Neuronal stem cell (in vitro differentiated cells): ENCODE measurements at regions not wholly inside any gene's neighbourhood (a gene's known extent, or its start where the extent isn't known, plus 50 kb on each side); places are given as distances from the start of the nearest gene placed in this dataset.

Experiments used
- DNase-seq: peaks from one replicate; pipeline ENCODE4 v3.0.0-alpha.2; 2013; ENCODE audit warnings: low spot score
- H2AFZ ChIP-seq: one replicate; pipeline ENCODE4 v1.6.1; 2013; ENCODE audit warnings: mild to moderate bottlenecking, low read length, inconsistent platforms
- H2AK5ac ChIP-seq: 2 replicates; pipeline ENCODE4 v1.6.1; 2013; ENCODE audit warnings: low read depth, mild to moderate bottlenecking, inconsistent platforms, low read length, moderate library complexity, mixed read lengths
- H2BK120ac ChIP-seq: 2 replicates; pipeline ENCODE4 v1.6.1; 2013; ENCODE audit warnings: low read depth, mild to moderate bottlenecking, inconsistent platforms, low read length, moderate library complexity, mixed read lengths
- H2BK12ac ChIP-seq: one replicate; pipeline ENCODE4 v1.6.1; 2013; ENCODE audit warnings: low read length, inconsistent platforms
- H2BK15ac ChIP-seq: 2 replicates; pipeline ENCODE4 v1.6.1; 2013; ENCODE audit warnings: mild to moderate bottlenecking, low read length, inconsistent platforms, mixed read lengths
- H2BK5ac ChIP-seq: one replicate; pipeline ENCODE4 v1.6.1; 2013; ENCODE audit warnings: inconsistent platforms, mild to moderate bottlenecking, low read length, moderate library complexity
- H3K14ac ChIP-seq: one replicate; pipeline ENCODE4 v1.6.1; 2013; ENCODE audit warnings: low read length, inconsistent platforms
- H3K18ac ChIP-seq: 2 replicates; pipeline ENCODE4 v1.6.1; 2013; ENCODE audit warnings: low read length, inconsistent platforms
- H3K23ac ChIP-seq: 2 replicates; pipeline ENCODE4 v1.6.1; 2013; ENCODE audit warnings: low read depth, mild to moderate bottlenecking, mixed read lengths, low read length, inconsistent platforms; ENCODE audit not compliant: poor library complexity
- H3K27ac ChIP-seq: replicated peaks from 3 replicates; pipeline ENCODE4 v1.5.1; 2013; ENCODE audit warnings: low read length, inconsistent platforms
- H3K27me3 ChIP-seq, 3 experiments: 2 replicates each; pipeline ENCODE4 v1.6.1; 2013; ENCODE audit warnings: low read length in 3 of 3, mild to moderate bottlenecking in 2 of 3, inconsistent platforms in 1 of 3, low read depth in 1 of 3, mixed read lengths in 1 of 3, moderate library complexity in 1 of 3; ENCODE audit not compliant: control insufficient read depth in 3 of 3, insufficient read depth in 3 of 3
- H3K36me3 ChIP-seq, 2 donors: replicated peaks in 1 of 2; 2 replicates each; pipeline ENCODE4 v1.6.1; 2013; ENCODE audit warnings: low read length in 2 of 2; ENCODE audit not compliant: control insufficient read depth in 2 of 2, insufficient read depth in 2 of 2
- H3K4ac ChIP-seq: 2 replicates; pipeline ENCODE4 v1.6.1; 2013; ENCODE audit warnings: inconsistent platforms, mild to moderate bottlenecking, low read length, moderate library complexity
- H3K4me1 ChIP-seq, 2 donors: 1 replicate in 1 of 2; 2 replicates in 1 of 2; pipeline ENCODE4 v1.6.1; 2013; ENCODE audit warnings: low read length in 2 of 2, low read depth in 1 of 2; ENCODE audit not compliant: control insufficient read depth in 2 of 2, insufficient read depth in 1 of 2
- H3K4me2 ChIP-seq: one replicate; pipeline ENCODE4 v1.6.1; 2013; ENCODE audit warnings: mild to moderate bottlenecking, low read length, inconsistent platforms; ENCODE audit not compliant: insufficient read depth, poor library complexity, severe bottlenecking
- H3K4me3 ChIP-seq, 2 donors: 2 replicates each; pipeline ENCODE4 v1.5.1; 2013; ENCODE audit warnings: low read length in 2 of 2, mild to moderate bottlenecking in 2 of 2, inconsistent platforms in 1 of 2, moderate library complexity in 1 of 2
- H3K79me1 ChIP-seq: one replicate; pipeline ENCODE4 v1.6.1; 2013; ENCODE audit warnings: low read depth, mild to moderate bottlenecking, inconsistent platforms, low read length, moderate library complexity
- H3K9ac ChIP-seq: one replicate; pipeline ENCODE4 v1.6.1; 2013; ENCODE audit warnings: mild to moderate bottlenecking, low read depth, low read length, inconsistent platforms; ENCODE audit not compliant: poor library complexity
- H3K9me3 ChIP-seq, 2 donors: replicated peaks in 1 of 2; 2 replicates each; pipeline versions ENCODE3 to v1.6.1; 2013; ENCODE audit warnings: low read length in 2 of 2, mild to moderate bottlenecking in 2 of 2, inconsistent platforms in 1 of 2, low read depth in 1 of 2, mixed read lengths in 1 of 2, moderate library complexity in 1 of 2; ENCODE audit not compliant: control insufficient read depth in 2 of 2, insufficient read depth in 1 of 2
- H4K8ac ChIP-seq: one replicate; pipeline ENCODE4 v1.6.1; 2013; ENCODE audit warnings: low read depth, mild to moderate bottlenecking, inconsistent platforms, low read length, moderate library complexity
- H4K91ac ChIP-seq: one replicate; pipeline ENCODE4 v1.6.1; 2013; ENCODE audit warnings: low read length, low read depth, mild to moderate bottlenecking, inconsistent platforms; ENCODE audit not compliant: poor library complexity
- WGBS, 2 donors: extraction: QIAGEN DNeasy Blood & Tissue Kit; methylation state at CpG; one replicate each; pipeline ENCODE4 v1.1.7; 2013; ENCODE audit warnings: missing lambda C conversion rate in 2 of 2, mixed read lengths in 1 of 2; ENCODE audit not compliant: insufficient read length in 2 of 2, insufficient replicate concordance in 1 of 2; ENCODE audit errors: extremely low coverage in 2 of 2; 5-methylcytosine and 5-hydroxymethylcytosine counted together

DNA sequence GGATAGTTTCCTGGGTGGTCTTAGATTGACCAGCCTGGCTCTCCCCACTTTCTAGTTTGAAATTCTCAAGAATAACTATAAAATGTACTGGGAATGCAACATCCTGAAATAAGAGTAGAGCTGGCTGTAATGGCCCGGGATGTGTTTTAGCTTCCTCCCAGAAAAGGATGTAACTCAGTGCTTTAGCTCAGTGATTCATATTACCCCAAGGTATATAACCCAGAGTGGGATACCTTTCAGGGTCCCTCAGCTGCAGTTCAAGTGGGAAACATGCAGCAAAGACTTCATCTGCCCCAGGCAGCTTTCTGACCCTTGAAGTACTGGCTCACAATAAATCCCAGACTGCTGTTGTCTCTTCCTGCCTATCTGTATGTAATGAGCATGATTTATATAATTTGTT is 666.7 kb upstream of the KCND2 start:
- Histone ChIP-seq H2AK5ac (no peak overlapping the region), H4K91ac (no peak overlapping the region), H3K36me3 (no peaks in the 10 kb centered on the region), H2BK12ac (no peak overlapping the region), H3K9me3 (no peaks in the 10 kb centered on the region), H4K8ac (no peak overlapping the region), H3K4me3 (no peak overlapping the region), H2BK15ac (no peak overlapping the region), H3K14ac (no peak overlapping the region), H2BK5ac (no peak overlapping the region), H3K9ac (no peak overlapping the region), H3K4me1 (no peaks in the 10 kb centered on the region), H3K18ac (no peak overlapping the region), H3K79me1 (no peaks in the 10 kb centered on the region), H3K23ac (no peak overlapping the region), H3K4me2 (no peak overlapping the region), H2AFZ (no peak overlapping the region), H3K4ac (no peak overlapping the region), H2BK120ac (no peak overlapping the region), H3K27me3 (no peaks in the 10 kb centered on the region), H3K27ac (no peak overlapping the region)
- DNase-seq: no peak
- no CpG with 5 or more reads among the region's 1 CpG for whole genome bisulfite sequencing, 2 donors

DNA sequence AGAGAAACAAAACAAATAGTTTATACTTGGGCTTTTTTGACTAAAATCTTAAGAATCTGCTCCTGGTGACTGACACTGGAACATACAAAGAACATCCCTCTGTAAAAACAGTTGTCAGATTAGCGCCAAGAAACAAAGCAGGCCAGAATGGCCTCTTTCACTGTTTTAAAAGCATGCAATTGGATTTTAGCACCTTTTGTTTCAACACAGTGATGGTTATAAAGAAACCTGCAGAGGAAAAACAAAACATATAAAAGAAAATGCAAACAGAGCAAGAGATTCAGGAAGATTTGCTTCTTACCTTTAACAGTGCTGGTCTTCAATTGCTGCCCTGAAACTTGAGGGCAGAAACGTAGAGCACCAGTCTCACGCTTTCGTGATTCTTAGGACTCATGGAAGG is 652.2 kb upstream of the KCND2 start:
- H3K4ac ChIP-seq: no peak overlapping the region
- DNase-seq: peak; percentile 31
- no peak overlapping the region for H3K9ac ChIP-seq
- no peak overlapping the region for H2AFZ ChIP-seq
- no peak overlapping the region for H3K18ac ChIP-seq
- H3K4me3 ChIP-seq: no peak overlapping the region
- no peak overlapping the region for H2AK5ac ChIP-seq
- no peak overlapping the region for H3K27ac ChIP-seq
- H2BK15ac ChIP-seq: no peak overlapping the region
- H3K14ac ChIP-seq: no peak overlapping the region
- H2BK5ac ChIP-seq: no peak overlapping the region
- H3K36me3 ChIP-seq: no peaks in the 10 kb centered on the region
- no CpG with 5 or more reads among the region's 4 CpGs for WGBS, 2 donors
- H2BK12ac ChIP-seq: no peak overlapping the region
- H2BK120ac ChIP-seq: no peak overlapping the region
- no peaks in the 10 kb centered on the region for H3K79me1 ChIP-seq
- H3K4me2 ChIP-seq: no peak overlapping the region
- H3K9me3 ChIP-seq: no peaks in the 10 kb centered on the region
- H4K91ac ChIP-seq: no peak overlapping the region
- no peak overlapping the region for H3K23ac ChIP-seq
- H3K27me3 ChIP-seq: no peaks in the 10 kb centered on the region
- H4K8ac ChIP-seq: no peak overlapping the region
- peaks cover 0 to 3% of the 10 kb centered on the region in 2 donors for H3K4me1 ChIP-seq

DNA sequence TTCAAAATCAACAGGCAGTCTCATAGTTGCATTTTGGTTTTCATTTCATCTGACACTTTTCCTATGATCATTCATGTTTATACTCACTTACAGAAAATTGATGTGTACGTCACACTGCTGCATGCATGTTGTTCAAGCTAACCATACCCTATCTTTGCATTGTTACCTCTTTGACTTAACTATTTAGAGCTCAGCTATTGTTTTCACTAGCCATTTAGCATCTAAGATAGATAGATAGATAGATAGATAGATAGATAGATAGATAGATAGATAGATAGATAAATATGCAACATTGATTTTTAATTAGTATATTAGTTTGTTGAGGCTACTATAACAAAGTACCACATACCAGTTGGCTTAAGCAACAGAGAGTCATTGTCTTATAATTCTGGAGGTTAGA is 649.5 kb upstream of the KCND2 start:
- Histone ChIP-seq H3K4me3 (no peak overlapping the region), H3K4me2 (no peak overlapping the region), H3K36me3 (no peaks in the 10 kb centered on the region), H3K18ac (no peak overlapping the region), H4K8ac (no peak overlapping the region), H3K4ac (no peak overlapping the region), H4K91ac (no peak overlapping the region), H3K23ac (no peak overlapping the region), H3K9me3 (no peaks in the 10 kb centered on the region), H2AFZ (no peak overlapping the region), H3K4me1 (peaks cover 0 to 3% of the 10 kb centered on the region in 2 donors), H2BK12ac (no peak overlapping the region), H3K27me3 (no peaks in the 10 kb centered on the region), H2AK5ac (no peak overlapping the region), H3K27ac (no peak overlapping the region), H2BK5ac (no peak overlapping the region), H3K9ac (no peak overlapping the region), H3K79me1 (no peaks in the 10 kb centered on the region), H3K14ac (no peak overlapping the region), H2BK15ac (no peak overlapping the region), H2BK120ac (no peak overlapping the region)
- no peak for DNase-seq
- no CpG with 5 or more reads among the region's 1 CpG for WGBS, 2 donors

DNA sequence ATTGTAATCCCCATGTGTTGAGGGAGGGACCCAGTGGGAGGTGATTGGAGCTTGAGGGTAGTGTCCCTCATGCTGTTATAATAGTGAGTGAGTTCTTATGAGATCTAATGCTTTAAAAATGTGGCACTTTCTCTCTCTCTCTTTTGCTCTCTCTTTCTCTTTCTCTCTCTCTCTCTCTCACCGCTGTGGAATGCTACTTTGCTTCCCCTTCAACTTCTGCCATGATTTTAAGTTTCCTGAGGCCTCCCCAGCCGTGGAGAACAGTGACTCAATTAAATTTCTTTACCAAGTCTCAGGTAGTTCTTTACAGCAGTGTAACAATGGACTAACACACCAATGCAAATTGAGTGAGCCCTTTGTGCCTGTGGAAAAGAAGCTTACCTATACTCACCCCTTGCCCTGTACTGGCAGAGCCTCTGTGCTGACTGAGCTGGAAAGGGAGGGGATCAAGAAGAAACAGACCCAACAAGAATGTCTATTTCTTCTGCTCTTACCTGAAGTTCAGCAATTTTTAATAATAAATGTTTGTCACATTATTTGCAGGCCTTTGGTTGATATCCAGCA is 642.5 kb upstream of the KCND2 start:
- WGBS, 2 donors: no CpG with 5 or more reads among the region's 2 CpGs
- H3K18ac ChIP-seq: no peak overlapping the region
- no peak overlapping the region for H3K14ac ChIP-seq
- no peak overlapping the region for H2AK5ac ChIP-seq
- H3K36me3 ChIP-seq: no peaks in the 10 kb centered on the region
- no peak overlapping the region for H2BK15ac ChIP-seq
- no peak overlapping the region for H3K4me2 ChIP-seq
- no peak overlapping the region for H3K4me3 ChIP-seq
- H2BK12ac ChIP-seq: no peak overlapping the region
- DNase-seq: no peak
- H3K27ac ChIP-seq: no peak overlapping the region
- no peaks in the 10 kb centered on the region for H3K27me3 ChIP-seq
- H3K4ac ChIP-seq: no peak overlapping the region
- no peak overlapping the region for H2BK5ac ChIP-seq
- no peak overlapping the region for H3K23ac ChIP-seq
- no peak overlapping the region for H2AFZ ChIP-seq
- no peak overlapping the region for H2BK120ac ChIP-seq
- no peak overlapping the region for H4K91ac ChIP-seq
- no peak overlapping the region for H3K9ac ChIP-seq
- no peaks in the 10 kb centered on the region for H3K79me1 ChIP-seq
- H3K9me3 ChIP-seq: no peaks in the 10 kb centered on the region
- H4K8ac ChIP-seq: no peak overlapping the region
- no peaks in the 10 kb centered on the region for H3K4me1 ChIP-seq
